GM21515 (cell line): ENCODE measurements at regions not wholly inside any gene's neighbourhood (a gene's known extent, or its start where the extent isn't known, plus 50 kb on each side); places are given as distances from the start of the nearest gene placed in this dataset.
"Not testable (repeated sequence)": the region's sequence is repeated elsewhere in the genome, so short reads cannot be mapped to it uniquely, and the experiment has no call there.

ENCODE experiments used
- ATAC-seq: cut with Tn5 transposase; IDR thresholded peaks from one replicate; pipeline ENCODE4 v1.9.1; 2021; ENCODE audit not compliant: unreplicated experiment

DNA sequence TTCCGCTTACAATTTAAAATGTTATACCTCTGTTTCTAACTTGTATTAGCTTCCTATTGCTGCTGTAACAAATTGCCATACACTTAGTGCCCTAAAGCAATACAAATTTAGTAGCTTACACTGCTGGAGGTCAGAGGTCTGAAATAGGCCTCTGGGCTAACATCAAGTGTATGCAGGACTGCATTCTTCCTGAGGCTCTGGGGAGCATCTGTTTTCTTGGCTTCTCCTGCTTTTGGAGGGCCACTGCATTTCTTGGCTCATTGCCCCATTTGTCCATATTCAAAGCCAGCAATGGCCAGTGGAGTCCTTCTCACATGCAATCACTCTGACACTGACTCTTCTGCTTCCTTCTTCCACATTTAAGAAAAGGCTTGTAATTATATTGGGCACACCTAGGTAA lies 639.8 kb upstream of the INTU start:
- no peak for ATAC-seq

DNA sequence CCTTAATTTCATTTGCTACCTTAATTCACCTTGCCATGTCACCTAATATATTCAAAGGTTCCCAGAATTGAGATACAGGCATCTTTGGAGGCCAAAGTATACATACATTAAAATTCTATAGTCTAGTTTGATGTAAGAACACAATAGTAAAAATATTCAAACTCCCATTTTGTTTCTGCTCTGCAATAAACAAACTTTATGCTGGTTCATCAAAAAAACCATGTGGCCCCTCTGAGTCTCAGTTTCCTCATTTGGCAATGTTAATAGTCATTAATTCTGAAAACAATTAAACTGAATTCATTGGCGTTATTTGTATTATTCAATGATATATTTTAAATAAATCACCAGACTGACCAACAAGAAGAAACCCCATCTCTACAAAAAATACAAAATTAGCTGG lies 639.4 kb upstream of the INTU start:
- ATAC-seq: no peak

DNA sequence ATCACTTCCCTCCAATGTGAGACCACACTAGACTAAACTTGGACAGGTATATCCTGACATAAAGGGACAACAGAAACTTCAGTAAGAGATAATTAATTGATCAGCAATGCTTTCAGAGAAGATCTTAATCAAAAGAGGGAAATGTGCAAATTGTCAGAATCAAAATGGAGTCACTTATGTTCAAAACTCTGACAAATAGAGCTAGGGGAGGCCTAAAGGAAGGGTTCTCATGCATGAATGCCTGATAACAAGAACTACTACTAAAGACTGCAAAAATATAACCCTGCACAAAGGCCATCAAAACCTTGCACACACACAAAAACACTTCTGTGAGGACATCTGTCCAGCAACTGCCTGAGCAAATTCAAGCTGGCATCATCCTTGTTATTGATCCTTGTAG lies 637.5 kb upstream of the INTU start:
- ATAC-seq: no peak

- no peak for ATAC-seq
Measured at GRCh38 chr4:127000110-127000509, 632.6 kb upstream of the INTU start.

DNA sequence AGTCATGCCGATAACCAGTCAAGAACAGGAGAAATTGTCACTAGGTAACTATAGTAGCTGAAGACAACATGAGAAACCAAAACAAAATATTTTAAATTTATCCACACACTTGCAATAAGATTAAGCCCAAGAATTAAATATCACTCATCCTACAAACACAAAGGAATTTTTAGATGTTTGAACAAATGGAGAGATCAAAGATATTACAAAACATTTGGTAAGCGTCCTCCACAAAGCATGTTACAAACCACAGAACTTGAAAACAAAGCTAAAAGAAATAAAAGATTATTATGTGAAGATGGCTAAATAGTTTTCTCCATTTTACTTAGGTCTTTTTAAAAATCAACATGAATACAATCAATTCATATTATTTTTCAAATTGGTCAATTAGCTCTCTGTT lies 631.9 kb upstream of the INTU start:
- no peak for ATAC-seq

- no peak for ATAC-seq
Measured at GRCh38 chr4:127001933-127002332, 630.8 kb upstream of the INTU start.

GRCh38 chr4:127006446-127006877 lies 626.3 kb upstream of the INTU start:
- ATAC-seq: no peak

- ATAC-seq: no peak
Measured at GRCh38 chr4:127007305-127007704, 625.5 kb upstream of the INTU start.

DNA sequence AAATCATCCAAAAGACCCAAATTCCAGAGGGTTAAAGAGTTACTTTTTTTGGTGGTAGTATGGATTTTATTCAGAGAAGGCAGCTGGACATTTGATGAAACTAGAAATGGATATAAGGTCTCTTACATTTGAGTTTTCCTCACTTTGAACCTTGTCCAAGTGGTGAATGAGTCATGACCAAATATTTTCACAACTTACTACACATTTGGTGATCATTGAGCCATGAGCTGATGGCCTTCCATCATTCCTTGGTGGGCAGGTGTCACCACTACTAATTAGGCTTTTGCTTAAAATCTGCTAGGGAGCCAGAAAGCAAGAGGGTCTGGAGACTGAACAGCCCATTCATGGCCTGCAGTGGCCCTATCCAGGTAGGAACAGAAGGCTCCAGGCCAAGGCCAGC lies 620.2 kb upstream of the INTU start:
- ATAC-seq: no peak

DNA sequence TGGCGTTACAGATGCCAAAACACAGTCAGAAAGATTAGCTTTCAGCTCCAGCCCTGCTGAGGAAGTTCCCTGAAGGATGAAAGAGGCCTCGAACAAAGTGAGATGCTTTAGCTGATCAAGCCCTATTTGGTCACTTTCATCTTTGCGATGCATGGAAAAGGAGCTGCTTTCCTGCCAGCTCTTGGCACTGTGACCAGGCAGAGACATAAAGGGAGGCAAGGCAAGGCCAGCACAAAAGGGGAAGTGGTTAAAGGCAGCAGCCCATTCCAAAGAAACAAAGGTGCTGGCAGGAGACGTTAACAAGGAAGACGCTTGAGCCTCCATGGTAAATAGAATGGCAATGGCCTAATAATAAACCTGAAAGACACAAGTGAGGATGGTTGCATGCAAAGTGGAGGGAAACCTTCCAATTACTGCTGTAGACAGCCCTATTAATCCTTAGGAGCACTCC lies 617.1 kb upstream of the INTU start:
- no peak for ATAC-seq

DNA sequence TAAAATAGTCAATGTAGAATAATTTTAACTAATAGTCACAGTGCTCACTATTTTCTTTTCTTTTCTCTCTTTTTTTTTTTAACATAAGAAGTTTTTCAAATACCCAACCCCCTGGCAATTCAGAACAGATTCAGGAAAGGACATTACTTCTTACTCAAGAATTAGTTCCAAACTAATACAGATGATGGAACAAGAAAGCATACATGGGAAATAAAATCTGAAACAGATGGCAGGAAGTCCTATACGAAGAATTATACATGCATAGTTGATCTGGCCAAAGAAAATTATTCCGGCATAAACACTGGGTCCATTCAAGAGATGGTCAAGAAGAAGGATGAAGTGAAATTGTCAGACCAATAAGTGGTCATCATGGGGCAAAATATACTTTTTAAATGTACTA lies 614.4 kb upstream of the INTU start:
- ATAC-seq: no peak

DNA sequence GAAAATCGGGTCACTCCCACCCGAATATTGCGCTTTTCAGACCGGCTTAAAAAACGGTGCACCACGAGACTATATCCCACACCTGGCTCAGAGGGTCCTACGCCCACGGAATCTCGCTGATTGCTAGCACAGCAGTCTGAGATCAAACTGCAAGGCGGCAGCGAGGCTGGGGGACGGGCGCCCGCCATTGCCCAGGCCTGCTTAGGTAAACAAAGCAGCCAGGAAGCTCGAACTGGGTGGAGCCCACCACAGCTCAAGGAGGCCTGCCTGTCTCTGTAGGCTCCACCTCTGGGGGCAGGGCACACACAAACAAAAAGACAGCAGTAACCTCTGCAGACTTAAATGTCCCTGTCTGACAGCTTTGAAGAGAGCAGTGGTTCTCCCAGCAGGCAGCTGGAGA lies 611.9 kb upstream of the INTU start:
- not testable (repeated sequence) for ATAC-seq

GRCh38 chr4:127036296-127036695 lies 596.5 kb upstream of the INTU start:
- ATAC-seq: no peak

- ATAC-seq: no peak
Measured at GRCh38 chr4:127045861-127046260, 586.9 kb upstream of the INTU start.

GRCh38 chr4:127047930-127048329 lies 584.8 kb upstream of the INTU start:
- ATAC-seq: no peak

GRCh38 chr4:127048376-127049044 lies 584.2 kb upstream of the INTU start:
- no peak for ATAC-seq

GRCh38 chr4:127049526-127049925 lies 583.2 kb upstream of the INTU start:
- no peak for ATAC-seq

GRCh38 chr4:127052742-127053141 lies 580.0 kb upstream of the INTU start:
- ATAC-seq: no peak

DNA sequence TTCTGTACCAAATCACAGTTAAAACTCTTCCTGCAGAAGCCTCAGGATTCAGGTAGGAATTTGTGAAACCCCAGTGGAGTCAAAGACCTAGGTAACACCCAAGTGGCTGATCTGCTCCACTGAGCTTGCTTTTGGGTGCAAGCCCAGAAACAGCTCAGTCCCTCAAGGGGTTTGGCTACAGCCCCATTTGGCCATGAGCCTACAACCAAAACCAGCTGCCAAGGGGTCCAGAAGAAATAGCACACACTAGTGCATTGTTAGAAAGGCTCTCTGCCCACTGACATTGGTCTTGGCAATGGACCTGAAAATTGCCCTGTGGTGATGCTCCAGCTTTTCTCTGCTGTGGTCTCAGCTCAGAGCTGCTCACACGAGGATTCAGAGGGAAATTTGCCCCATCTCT lies 577.4 kb upstream of the INTU start:
- no peak for ATAC-seq

- ATAC-seq: no peak
Measured at GRCh38 chr4:127069675-127070074, 563.1 kb upstream of the INTU start.

GRCh38 chr4:127071443-127071842 lies 561.3 kb upstream of the INTU start:
- ATAC-seq: no peak

DNA sequence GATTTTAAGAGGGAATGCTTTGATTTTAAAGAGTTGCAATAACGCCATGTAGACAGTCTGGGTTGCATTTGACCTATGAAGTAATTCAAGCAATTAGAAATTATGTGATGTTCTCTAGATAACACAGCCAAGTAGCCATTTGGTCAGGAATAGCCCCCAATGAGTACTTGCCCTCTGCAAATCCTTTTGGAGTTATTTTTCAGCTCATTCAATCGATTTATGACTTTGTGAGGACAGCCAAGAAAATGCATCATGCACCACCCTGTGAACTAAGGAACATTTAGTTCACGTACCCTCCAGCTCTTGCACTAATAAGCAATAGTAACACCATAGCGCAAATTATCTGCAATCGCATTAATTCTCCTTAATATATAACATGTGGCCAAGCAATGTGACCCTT lies 552.6 kb upstream of the INTU start:
- no peak for ATAC-seq

- ATAC-seq: no peak
Measured at GRCh38 chr4:127081041-127081440, 551.7 kb upstream of the INTU start.
